ENCODE measurements at regions not wholly inside any gene's neighbourhood (a gene's known extent, or its start where the extent isn't known, plus 50 kb on each side); places are given as distances from the start of the nearest gene placed in this dataset.

DNA sequence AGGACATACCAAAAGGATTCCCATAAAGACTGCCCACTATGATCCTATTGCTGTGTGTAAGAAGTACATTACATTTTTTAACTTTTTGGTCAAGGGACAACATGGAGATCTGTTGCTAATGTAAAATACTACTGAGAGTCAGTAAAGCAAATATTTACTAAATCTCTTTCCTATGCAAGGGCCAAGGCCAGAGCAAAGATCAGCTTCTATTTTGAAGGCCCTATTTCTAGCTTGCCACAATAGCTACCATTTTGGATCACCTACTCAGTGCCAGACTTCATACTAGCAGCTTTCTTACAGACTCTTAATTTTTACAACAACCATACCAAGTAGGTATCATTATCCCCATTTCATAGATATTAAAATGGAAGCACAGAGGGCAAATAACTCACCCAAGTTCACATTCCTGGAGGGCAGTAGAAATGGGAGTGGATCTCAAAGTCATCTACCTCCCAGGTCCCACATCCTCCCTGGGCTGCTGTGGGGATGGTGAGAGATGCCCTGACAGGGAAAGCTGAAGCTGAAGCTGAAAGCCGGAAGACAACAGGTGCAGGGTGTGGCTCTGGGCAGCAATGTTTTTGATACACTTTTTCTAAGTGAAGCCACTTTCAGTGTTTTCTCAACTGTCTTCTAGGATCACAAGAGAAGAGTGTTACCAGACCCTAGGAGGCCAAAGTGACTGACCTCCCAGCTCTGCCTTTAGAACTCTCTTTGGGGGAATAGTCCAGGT lies 321.2 kb downstream of the UBE3D start:
- no peak overlapping the region for H3K4me2 ChIP-seq (replicated peaks; ENCODE audit: extremely low read depth, low read length, poor library complexity, severe bottlenecking)
- Mint-ChIP-seq H3K9me3 (peaks cover 0 to 6% (median 2%) of the 10 kb centered on the region in 7 donors), H3K4me3 (no peak overlapping the region), H3K36me3 (no peaks in the 10 kb centered on the region), H3K27ac (no peak overlapping the region), H3K27me3 (ENCODE audit: low read depth in 3 of 3) (peaks cover 0 to 8% (median 3%) of the 10 kb centered on the region in 3 donors), H3K4me1 (no peaks in the 10 kb centered on the region)
- H3K27me3 ChIP-seq (ENCODE audit: control insufficient read depth in 2 of 2, insufficient read depth in 2 of 2, low read length in 2 of 2) = no peaks in the 10 kb centered on the region
- TF ChIP-seq, protein P1, sequence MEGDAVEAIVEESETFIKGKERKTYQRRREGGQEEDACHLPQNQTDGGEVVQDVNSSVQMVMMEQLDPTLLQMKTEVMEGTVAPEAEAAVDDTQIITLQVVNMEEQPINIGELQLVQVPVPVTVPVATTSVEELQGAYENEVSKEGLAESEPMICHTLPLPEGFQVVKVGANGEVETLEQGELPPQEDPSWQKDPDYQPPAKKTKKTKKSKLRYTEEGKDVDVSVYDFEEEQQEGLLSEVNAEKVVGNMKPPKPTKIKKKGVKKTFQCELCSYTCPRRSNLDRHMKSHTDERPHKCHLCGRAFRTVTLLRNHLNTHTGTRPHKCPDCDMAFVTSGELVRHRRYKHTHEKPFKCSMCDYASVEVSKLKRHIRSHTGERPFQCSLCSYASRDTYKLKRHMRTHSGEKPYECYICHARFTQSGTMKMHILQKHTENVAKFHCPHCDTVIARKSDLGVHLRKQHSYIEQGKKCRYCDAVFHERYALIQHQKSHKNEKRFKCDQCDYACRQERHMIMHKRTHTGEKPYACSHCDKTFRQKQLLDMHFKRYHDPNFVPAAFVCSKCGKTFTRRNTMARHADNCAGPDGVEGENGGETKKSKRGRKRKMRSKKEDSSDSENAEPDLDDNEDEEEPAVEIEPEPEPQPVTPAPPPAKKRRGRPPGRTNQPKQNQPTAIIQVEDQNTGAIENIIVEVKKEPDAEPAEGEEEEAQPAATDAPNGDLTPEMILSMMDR (IDR thresholded peaks at IDR 0.05) = no peak
- H3K36me3 ChIP-seq (replicated peaks in 1 of 2; ENCODE audit: control insufficient read depth in 1 of 2, insufficient read depth in 2 of 2, low read length in 2 of 2) = no peaks in the 10 kb centered on the region
- intact Hi-C loops (cut with micrococcal nuclease) = no loop called here
- no peak for DNase-seq
- no peak overlapping the region for H2AFZ ChIP-seq (ENCODE audit: insufficient read depth, low read depth, low read length, poor library complexity, severe bottlenecking)
- no peak overlapping the region for H3K4me3 ChIP-seq (replicated peaks in 1 of 3; ENCODE audit: low read depth in 2 of 3, low read length in 3 of 3)
- no peaks in the 10 kb centered on the region for H3K9me3 ChIP-seq (replicated peaks in 1 of 2; ENCODE audit: control insufficient read depth in 1 of 2, insufficient read depth in 1 of 2, low read length in 2 of 2)
- no peaks in the 10 kb centered on the region for H3K79me2 ChIP-seq (ENCODE audit: insufficient read depth, low read length)
- no peak overlapping the region for H3K27ac ChIP-seq (ENCODE audit: low read depth in 1 of 2, low read length in 2 of 2)
- WGBS (ENCODE audit: insufficient coverage) = 100% methylated on average over 1 of the region's 1 CpG
- no peak overlapping the region for H3K9ac ChIP-seq (ENCODE audit: insufficient read depth, low read length, poor library complexity, severe bottlenecking)
- H3K4me1 ChIP-seq (ENCODE audit: control insufficient read depth in 1 of 2, insufficient read depth in 2 of 2, low read length in 2 of 2) = no peaks in the 10 kb centered on the region
- H4K20me1 ChIP-seq (ENCODE audit: insufficient read depth, low read length) = no peaks in the 10 kb centered on the region

DNA sequence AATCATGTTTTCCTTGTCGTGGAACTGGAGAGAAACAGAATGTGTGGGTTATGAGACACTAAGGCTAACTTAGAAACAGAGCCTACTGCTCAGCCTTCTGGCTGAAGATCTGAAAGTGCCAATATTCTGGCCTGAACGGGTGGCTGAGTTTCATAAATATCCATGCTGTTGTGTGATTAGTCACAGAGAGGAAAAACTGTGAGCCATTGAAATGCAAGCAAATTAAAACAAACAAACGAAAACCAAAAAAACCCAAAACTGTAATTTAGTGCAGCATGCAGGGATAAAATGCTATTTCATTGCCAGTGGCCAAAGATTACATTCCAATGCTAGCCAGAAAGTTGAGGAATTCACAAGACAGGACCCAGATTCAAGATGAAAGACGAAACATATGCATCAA lies 315.1 kb downstream of the UBE3D start:
- peaks cover 0 to 7% (median 0%) of the 10 kb centered on the region in 7 donors for H3K9me3 Mint-ChIP-seq
- Histone ChIP-seq H4K20me1 (ENCODE audit: insufficient read depth, low read length) (no peaks in the 10 kb centered on the region), H3K27ac (ENCODE audit: low read depth in 1 of 2, low read length in 2 of 2) (no peak overlapping the region), H3K79me2 (ENCODE audit: insufficient read depth, low read length) (no peaks in the 10 kb centered on the region), H3K9ac (ENCODE audit: insufficient read depth, low read length, poor library complexity, severe bottlenecking) (no peak overlapping the region), H3K4me2 (replicated peaks; ENCODE audit: extremely low read depth, low read length, poor library complexity, severe bottlenecking) (no peak overlapping the region), H2AFZ (ENCODE audit: insufficient read depth, low read depth, low read length, poor library complexity, severe bottlenecking) (no peak overlapping the region), H3K36me3 (replicated peaks in 1 of 2; ENCODE audit: control insufficient read depth in 1 of 2, insufficient read depth in 2 of 2, low read length in 2 of 2) (no peaks in the 10 kb centered on the region), H3K27me3 (ENCODE audit: control insufficient read depth in 2 of 2, insufficient read depth in 2 of 2, low read length in 2 of 2) (no peaks in the 10 kb centered on the region), H3K9me3 (replicated peaks in 1 of 2; ENCODE audit: control insufficient read depth in 1 of 2, insufficient read depth in 1 of 2, low read length in 2 of 2) (no peaks in the 10 kb centered on the region), H3K4me3 (replicated peaks in 1 of 3; ENCODE audit: low read depth in 2 of 3, low read length in 3 of 3) (no peak overlapping the region), H3K4me1 (ENCODE audit: control insufficient read depth in 1 of 2, insufficient read depth in 2 of 2, low read length in 2 of 2) (no peaks in the 10 kb centered on the region)
- TF ChIP-seq, protein P1 (IDR thresholded peaks at IDR 0.05) = no peak
- no peak for DNase-seq
- H3K4me1 Mint-ChIP-seq = no peaks in the 10 kb centered on the region
- WGBS (ENCODE audit: insufficient coverage) = 90% methylated on average over 1 of the region's 4 CpGs
- intact Hi-C loops (cut with micrococcal nuclease) = no loop called here
- no peaks in the 10 kb centered on the region for H3K36me3 Mint-ChIP-seq
- no peak overlapping the region for H3K4me3 Mint-ChIP-seq
- H3K27me3 Mint-ChIP-seq (ENCODE audit: low read depth in 3 of 3) = no peaks in the 10 kb centered on the region
- H3K27ac Mint-ChIP-seq = peak overlapping the region in 1 of 7 donors; percentile 21
